HEK293T (cell line): ENCODE measurements at regions not wholly inside any gene's neighbourhood (a gene's known extent, or its start where the extent isn't known, plus 50 kb on each side); places are given as distances from the start of the nearest gene placed in this dataset.

Source experiments
- CTCF ChIA-PET: fragments of 350-600 bp; formaldehyde crosslinking; extraction: SDS; loops from one replicate; lab custom pipeline; 2021; ENCODE audit warnings: antibody characterized with exemption, inconsistent platforms; lab: Yijun Ruan, JAX
- POLR2A ChIA-PET: fragments of 350-600 bp; formaldehyde crosslinking; extraction: SDS; loops from one replicate; lab custom pipeline; 2020; ENCODE audit warnings: antibody characterized with exemption, inconsistent platforms; lab: Yijun Ruan, JAX
- DNase-seq: peaks from one replicate; pipeline ENCODE4 v3.0.0; 2012; ENCODE audit warnings: mixed read lengths; ENCODE audit errors: extremely low spot score
- ARNT ChIP-seq: fragments of 450-650 bp; IDR thresholded peaks from 2 replicates; pipeline ENCODE4 v1.6.1; 2017; ENCODE audit warnings: mild to moderate bottlenecking
- BHLHE40 ChIP-seq: fragments of 450-650 bp; IDR thresholded peaks from 2 replicates; pipeline ENCODE4 v1.6.1; 2016; ENCODE audit warnings: mild to moderate bottlenecking, moderate library complexity, borderline replicate concordance
- CTBP1 ChIP-seq: fragments of 450-650 bp; IDR thresholded peaks from 2 replicates; pipeline ENCODE4 v1.6.1; 2016; ENCODE audit warnings: borderline replicate concordance
- ELF4 ChIP-seq: fragments of 450-650 bp; IDR thresholded peaks from 2 replicates; pipeline ENCODE4 v1.6.1; 2017; ENCODE audit warnings: antibody characterized with exemption
- FOXA1 ChIP-seq: fragments of 450-650 bp; IDR thresholded peaks from 2 replicates; pipeline ENCODE4 v1.6.1; 2016; ENCODE audit warnings: mild to moderate bottlenecking
- FOXK2 ChIP-seq: fragments of 450-650 bp; IDR thresholded peaks from 2 replicates; pipeline ENCODE4 v1.6.1; 2016; ENCODE audit warnings: mild to moderate bottlenecking
- FOXM1 ChIP-seq: fragments of 450-650 bp; IDR thresholded peaks from 2 replicates; pipeline ENCODE4 v1.6.1; 2017; ENCODE audit warnings: mild to moderate bottlenecking, borderline replicate concordance
- HDGF ChIP-seq: fragments of 450-650 bp; IDR thresholded peaks from 2 replicates; pipeline ENCODE4 v1.6.1; 2017; ENCODE audit warnings: antibody characterized with exemption, borderline replicate concordance
- L3MBTL2 ChIP-seq: fragments of 450-650 bp; conservative IDR thresholded peaks from 2 replicates; pipeline ENCODE4 v1.6.1; 2016; ENCODE audit warnings: mild to moderate bottlenecking
- LEF1 ChIP-seq: fragments of 450-650 bp; IDR thresholded peaks from 2 replicates; pipeline ENCODE4 v1.6.1; 2017; ENCODE audit warnings: mild to moderate bottlenecking, borderline replicate concordance
- NFRKB ChIP-seq: fragments of 450-650 bp; IDR thresholded peaks from 2 replicates; pipeline ENCODE4 v1.6.1; 2016; ENCODE audit warnings: mild to moderate bottlenecking, moderate library complexity
- SP1 ChIP-seq: fragments of 450-650 bp; IDR thresholded peaks from 2 replicates; pipeline ENCODE4 v1.6.1; 2017
- SUZ12 ChIP-seq: fragments of 450-650 bp; IDR thresholded peaks from 2 replicates; pipeline ENCODE4 v1.6.1; 2016; ENCODE audit warnings: mild to moderate bottlenecking
- TARDBP ChIP-seq: fragments of 450-650 bp; IDR thresholded peaks from 2 replicates; pipeline ENCODE4 v1.6.1; 2016
- ZNF384 ChIP-seq: fragments of 450-650 bp; IDR thresholded peaks from 2 replicates; pipeline ENCODE4 v1.6.1; 2016
- TF ChIP-seq, protein P1 (sequence below): fragments of 450-650 bp; IDR thresholded peaks from 2 replicates; pipeline ENCODE4 v1.6.1; 2016

DNA sequence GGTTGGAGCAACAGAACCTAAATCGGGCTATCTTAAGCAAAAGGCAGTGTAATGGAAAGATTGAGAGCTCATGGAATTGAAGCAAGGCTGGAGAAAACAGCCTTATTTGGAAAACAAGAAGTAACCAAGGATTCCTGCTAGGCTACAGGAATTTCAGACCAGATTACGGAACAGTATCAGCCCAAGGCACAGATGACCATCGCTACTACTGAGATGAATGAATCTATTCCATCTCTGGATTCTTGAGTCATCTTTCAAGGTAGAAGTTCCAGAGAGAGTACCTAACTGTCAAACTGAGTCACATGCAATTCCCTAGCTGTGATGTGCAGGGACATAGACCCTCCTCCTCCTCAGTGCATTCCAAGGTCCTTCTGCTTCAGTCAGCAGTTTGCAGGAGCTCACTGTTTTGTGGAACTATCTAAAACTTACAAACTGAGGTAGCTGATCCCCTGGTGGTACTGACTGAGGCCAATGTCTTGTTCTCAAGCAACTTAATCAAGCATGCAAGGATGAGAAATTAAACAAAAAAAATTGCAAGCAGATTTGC is 62.0 kb upstream of the SMLR1 start:
- TF ChIP-seq ELF4: no peak
- TF ChIP-seq HDGF: no peak
- no peak for TF ChIP-seq FOXA1
- no peak for TF ChIP-seq ZNF384
- TF ChIP-seq TARDBP: no peak
- TF ChIP-seq FOXK2: no peak
- TF ChIP-seq, protein P1, sequence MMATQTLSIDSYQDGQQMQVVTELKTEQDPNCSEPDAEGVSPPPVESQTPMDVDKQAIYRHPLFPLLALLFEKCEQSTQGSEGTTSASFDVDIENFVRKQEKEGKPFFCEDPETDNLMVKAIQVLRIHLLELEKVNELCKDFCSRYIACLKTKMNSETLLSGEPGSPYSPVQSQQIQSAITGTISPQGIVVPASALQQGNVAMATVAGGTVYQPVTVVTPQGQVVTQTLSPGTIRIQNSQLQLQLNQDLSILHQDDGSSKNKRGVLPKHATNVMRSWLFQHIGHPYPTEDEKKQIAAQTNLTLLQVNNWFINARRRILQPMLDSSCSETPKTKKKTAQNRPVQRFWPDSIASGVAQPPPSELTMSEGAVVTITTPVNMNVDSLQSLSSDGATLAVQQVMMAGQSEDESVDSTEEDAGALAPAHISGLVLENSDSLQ: no peak
- ChIA-PET POLR2A (no interaction called here), CTCF (no interaction called here)
- DNase-seq: no peak

DNA sequence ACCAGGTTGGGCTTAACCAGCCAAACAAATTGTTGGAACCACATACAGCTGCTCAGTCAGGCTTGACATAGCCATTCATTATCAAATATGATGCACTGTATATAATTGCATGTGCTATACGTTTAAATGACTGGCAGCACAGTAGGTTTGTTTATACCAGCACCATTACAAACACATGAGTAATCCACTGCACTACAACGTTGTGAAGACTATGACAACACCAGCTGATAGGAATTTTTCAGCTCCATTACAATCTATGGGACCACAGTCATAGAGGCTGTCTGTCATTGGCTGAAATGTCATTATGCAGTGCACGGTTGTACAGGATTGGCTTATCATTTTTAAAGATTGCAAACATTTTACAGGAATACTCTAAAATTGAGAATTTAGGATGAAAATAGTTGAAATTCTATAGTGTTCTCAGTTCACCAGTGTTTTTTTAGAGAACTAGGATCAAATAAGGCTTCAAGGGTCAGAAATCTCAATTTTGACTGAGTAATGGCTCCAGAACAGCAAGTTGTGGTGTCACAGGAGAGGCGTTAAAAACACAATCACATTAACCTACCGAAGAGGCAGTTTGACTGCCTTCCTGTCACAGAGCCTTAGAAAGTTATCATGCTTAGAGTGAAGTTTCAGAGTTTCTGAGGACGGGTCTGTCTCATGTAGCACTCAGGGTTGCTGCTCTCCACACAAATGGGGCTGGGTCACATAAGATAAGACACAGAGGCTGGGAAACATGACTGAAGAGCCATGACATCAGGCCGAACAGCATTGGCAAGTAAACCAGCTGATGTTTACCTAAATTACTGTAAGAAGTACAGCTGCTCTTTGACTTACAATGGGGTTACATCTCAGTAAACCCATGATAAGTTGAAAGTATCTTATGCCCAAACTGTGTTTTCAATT is 60.7 kb upstream of the SMLR1 start:
- DNase-seq: no peak
- ChIA-PET CTCF (interaction anchor here (0.6 kb wide), 1 partner anchor 1983 kb away, joined by 5 read pairs; no protein-coding TSS in a partner anchor), POLR2A (no interaction called here)
- TF ChIP-seq HDGF (no peak), LEF1 (no peak), FOXM1 (no peak), SP1 (no peak), ARNT (no peak), BHLHE40 (no peak)

GRCh38 chr6:130769861-130770260 is 57.3 kb upstream of the SMLR1 start:
- CTCF ChIA-PET: no interaction called here
- POLR2A ChIA-PET: no interaction called here
- DNase-seq: no peak
- TF ChIP-seq L3MBTL2 (no peak), BHLHE40 (no peak), HDGF (no peak), ZNF384 (no peak), SUZ12 (no peak), NFRKB (no peak)
- TF ChIP-seq, protein P1: no peak

DNA sequence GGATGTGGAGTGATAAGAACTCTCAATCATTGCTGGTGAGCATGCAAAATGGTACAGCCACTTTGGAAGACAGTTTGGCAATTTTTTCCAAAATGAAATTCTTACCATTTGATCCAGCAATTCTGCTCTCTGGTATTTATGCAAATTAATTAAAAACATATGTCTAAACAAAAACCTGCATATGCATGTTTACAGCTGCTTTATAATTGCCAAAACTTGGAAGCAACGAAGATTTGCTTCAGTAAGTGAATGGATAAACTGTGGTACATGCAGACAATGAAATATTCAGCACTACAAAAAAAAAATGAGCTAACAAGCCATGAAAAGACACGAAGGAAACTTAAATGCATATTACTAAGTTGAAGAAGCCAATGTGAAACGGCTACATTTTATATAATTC is 55.5 kb upstream of the SMLR1 start:
- POLR2A ChIA-PET: no interaction called here
- CTCF ChIA-PET: no interaction called here
- TF ChIP-seq CTBP1 (no peak), TARDBP (no peak), FOXM1 (no peak), ARNT (no peak), BHLHE40 (no peak), ZNF384 (no peak), FOXA1 (no peak), SUZ12 (no peak), LEF1 (no peak), HDGF (no peak), FOXK2 (no peak), ELF4 (no peak), L3MBTL2 (no peak), NFRKB (no peak), SP1 (no peak)
- TF ChIP-seq, protein P1: no peak
- no peak for DNase-seq

DNA sequence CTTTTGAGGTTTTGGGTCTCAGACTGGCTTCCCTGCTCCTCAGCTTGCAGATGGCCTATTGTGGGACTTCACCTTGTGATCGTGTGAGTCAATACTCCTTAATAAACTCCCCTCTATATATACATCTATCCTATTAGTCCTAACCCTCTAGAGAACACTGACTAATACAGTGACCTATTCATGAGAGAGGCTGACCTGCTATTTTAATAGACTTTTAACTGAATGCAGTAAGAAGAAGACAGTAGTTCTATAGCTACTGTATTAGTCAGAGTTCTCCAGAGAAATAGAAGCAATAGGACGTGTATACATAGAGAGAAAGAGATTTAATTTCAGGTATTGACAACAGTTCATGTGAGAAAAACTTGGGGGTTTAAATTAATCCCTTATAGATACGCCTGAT is 53.3 kb upstream of the SMLR1 start:
- CTCF ChIA-PET: no interaction called here
- POLR2A ChIA-PET: no interaction called here
- no peak for DNase-seq
- no peak for TF ChIP-seq ELF4
- no peak for TF ChIP-seq FOXK2
- no peak for TF ChIP-seq LEF1
- TF ChIP-seq HDGF: no peak

DNA sequence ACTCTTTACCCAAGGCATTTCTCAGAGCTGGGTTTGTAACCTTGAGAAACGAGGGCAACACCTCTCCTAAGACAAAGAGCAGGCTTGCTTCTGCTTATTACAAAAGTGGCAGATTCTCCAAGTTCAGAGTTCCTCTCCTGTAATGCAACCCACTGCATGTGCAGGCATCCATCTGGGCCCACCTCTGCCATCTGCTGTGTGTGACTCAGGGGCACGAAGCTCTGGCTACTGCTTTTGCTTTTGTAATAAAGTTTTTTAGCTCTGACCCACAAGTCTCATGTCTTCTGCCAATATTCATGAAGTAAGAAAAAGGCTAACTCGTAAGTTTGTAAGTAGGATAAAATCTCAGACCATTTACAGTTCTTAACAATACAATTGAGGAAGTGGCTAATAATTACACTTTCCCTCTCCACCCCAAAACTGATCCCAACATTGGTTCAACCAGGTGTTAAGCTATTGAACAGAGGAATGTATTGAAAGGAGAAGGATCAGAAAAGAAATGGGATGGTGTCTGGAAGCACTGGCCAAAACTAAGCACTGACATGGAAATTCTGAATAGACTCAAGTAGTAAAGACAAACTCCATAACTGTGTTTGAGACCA is 51.7 kb upstream of the SMLR1 start:
- TF ChIP-seq, protein P1: no peak
- CTCF ChIA-PET: no interaction called here
- DNase-seq: no peak
- POLR2A ChIA-PET: no interaction called here
